Amniotic stem cell (primary cell): ENCODE measurements at regions not wholly inside any gene's neighbourhood (a gene's known extent, or its start where the extent isn't known, plus 50 kb on each side); places are given as distances from the start of the nearest gene placed in this dataset.

Source experiments
- DNase-seq: peaks from one replicate; lab custom pipeline; 2025; lab: John Stamatoyannopoulos, UW

- DNase-seq: no peak
These were observed 258.9 kb downstream of the TAF11L14 start for GRCh38 chr5:17893026-17893635.

GRCh38 chr5:17895288-17896033, 261.2 kb downstream of the TAF11L14 start:
- DNase-seq: no peak

- DNase-seq: no peak
These were observed 262.3 kb downstream of the TAF11L14 start for GRCh38 chr5:17896605-17897004.

- no peak for DNase-seq
These were observed 263.5 kb downstream of the TAF11L14 start for GRCh38 chr5:17897776-17898175.

GRCh38 chr5:17898766-17899165, 264.5 kb downstream of the TAF11L14 start:
- DNase-seq: no peak

- DNase-seq: no peak
These were observed 272.8 kb downstream of the TAF11L14 start for GRCh38 chr5:17907094-17907493.

GRCh38 chr5:17910318-17910717, 276.1 kb downstream of the TAF11L14 start:
- no peak for DNase-seq

- no peak for DNase-seq
These were observed 278.5 kb downstream of the TAF11L14 start for GRCh38 chr5:17912794-17913193.

- no peak for DNase-seq
These were observed 282.2 kb downstream of the TAF11L14 start for GRCh38 chr5:17916446-17916845.

- no peak for DNase-seq
These were observed 283.2 kb downstream of the TAF11L14 start for GRCh38 chr5:17917465-17917864.

- no peak for DNase-seq
These were observed 284.3 kb downstream of the TAF11L14 start for GRCh38 chr5:17918373-17919104.

- DNase-seq: no peak
These were observed 291.0 kb downstream of the TAF11L14 start for GRCh38 chr5:17925276-17925675.

GRCh38 chr5:17928581-17928981, 294.3 kb downstream of the TAF11L14 start:
- no peak for DNase-seq

- no peak for DNase-seq
These were observed 294.9 kb downstream of the TAF11L14 start for GRCh38 chr5:17929171-17929570.

GRCh38 chr5:17930346-17930745, 296.1 kb downstream of the TAF11L14 start:
- DNase-seq: no peak

GRCh38 chr5:17944046-17944445, 309.8 kb downstream of the TAF11L14 start:
- DNase-seq: no peak

GRCh38 chr5:17947029-17947428, 312.8 kb downstream of the TAF11L14 start:
- no peak for DNase-seq

- no peak for DNase-seq
These were observed 317.3 kb downstream of the TAF11L14 start for GRCh38 chr5:17951392-17952169.

GRCh38 chr5:17952231-17952630, 318.0 kb downstream of the TAF11L14 start:
- DNase-seq: no peak

- DNase-seq: no peak
These were observed 329.8 kb downstream of the TAF11L14 start for GRCh38 chr5:17964067-17964466.

- no peak for DNase-seq
These were observed 332.6 kb downstream of the TAF11L14 start for GRCh38 chr5:17966640-17967402.

GRCh38 chr5:17976404-17976803, 342.1 kb downstream of the TAF11L14 start:
- no peak for DNase-seq
